ENCODE measurements at regions not wholly inside any gene's neighbourhood (a gene's known extent, or its start where the extent isn't known, plus 50 kb on each side); places are given as distances from the start of the nearest gene placed in this dataset.

DNA sequence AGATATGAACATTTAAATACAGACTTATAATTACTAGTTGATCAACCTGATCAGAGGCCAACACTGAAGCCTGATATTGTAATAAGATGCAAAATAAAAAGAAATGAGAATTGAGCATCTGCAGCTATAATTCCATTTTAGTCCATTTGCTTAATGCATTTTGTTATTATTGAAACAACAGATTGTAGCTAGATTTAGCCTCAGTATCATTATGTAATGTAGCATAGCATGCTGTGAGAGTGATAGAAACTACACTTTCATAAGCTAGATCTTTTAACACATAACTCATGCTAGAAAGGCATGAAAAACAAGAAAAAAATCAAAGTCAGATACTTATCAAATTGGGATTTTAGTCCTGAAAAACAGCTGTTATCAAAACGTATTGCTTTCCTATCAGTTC is 292.7 kb upstream of the ADARB2 start:
- no peak for TF ChIP-seq CTCF (conservative IDR thresholded peaks at IDR 0.05; ENCODE audit: low read depth in 2 of 2)
- TF ChIP-seq POLR2AphosphoS5 (IDR thresholded peaks at IDR 0.05; ENCODE audit: low read depth) = no peak
